ENCODE measurements at regions not wholly inside any gene's neighbourhood (a gene's known extent, or its start where the extent isn't known, plus 50 kb on each side); places are given as distances from the start of the nearest gene placed in this dataset.

- CTCF ChIA-PET = no interaction called here
- ATAC-seq (ENCODE audit: poor library complexity) = no peak
- Mint-ChIP-seq H3K4me3 (no peak overlapping the region), H3K36me3 (ENCODE audit: low read depth) (no peaks in the 10 kb centered on the region), H3K9me3 (peaks cover 3% of the 10 kb centered on the region), H3K4me1 (ENCODE audit: low read depth) (no peaks in the 10 kb centered on the region), H3K27ac (no peak overlapping the region), H3K27me3 (no peaks in the 10 kb centered on the region)
- Histone ChIP-seq H3K36me3 (ENCODE audit: insufficient read depth, low read length) (no peaks in the 10 kb centered on the region), H3K4me1 (ENCODE audit: insufficient read depth, low read length) (no peaks in the 10 kb centered on the region), H3K27me3 (ENCODE audit: control insufficient read depth in 1 of 2, insufficient read depth in 2 of 2, low read length in 2 of 2) (no peaks in the 10 kb centered on the region), H3K4me3 (ENCODE audit: low read length) (no peak overlapping the region), H3K9me3 (ENCODE audit: control insufficient read depth in 1 of 2, insufficient read depth in 1 of 2, low read length in 2 of 2) (peaks cover 9 to 10% of the 10 kb centered on the region in 2 experiments), H3K27ac (ENCODE audit: low read depth in 1 of 2, low read length in 2 of 2) (no peak overlapping the region)
- TF ChIP-seq CTCF (IDR thresholded peaks at IDR 0.05) = no peak
- DNase-seq = no peak
- intact Hi-C loops (cut with DNase I, micrococcal nuclease) = no loop called here
- POLR2A ChIA-PET = no interaction called here
Measured at GRCh38 chr10:57341294-57341693, 926.4 kb downstream of the IPMK start.

DNA sequence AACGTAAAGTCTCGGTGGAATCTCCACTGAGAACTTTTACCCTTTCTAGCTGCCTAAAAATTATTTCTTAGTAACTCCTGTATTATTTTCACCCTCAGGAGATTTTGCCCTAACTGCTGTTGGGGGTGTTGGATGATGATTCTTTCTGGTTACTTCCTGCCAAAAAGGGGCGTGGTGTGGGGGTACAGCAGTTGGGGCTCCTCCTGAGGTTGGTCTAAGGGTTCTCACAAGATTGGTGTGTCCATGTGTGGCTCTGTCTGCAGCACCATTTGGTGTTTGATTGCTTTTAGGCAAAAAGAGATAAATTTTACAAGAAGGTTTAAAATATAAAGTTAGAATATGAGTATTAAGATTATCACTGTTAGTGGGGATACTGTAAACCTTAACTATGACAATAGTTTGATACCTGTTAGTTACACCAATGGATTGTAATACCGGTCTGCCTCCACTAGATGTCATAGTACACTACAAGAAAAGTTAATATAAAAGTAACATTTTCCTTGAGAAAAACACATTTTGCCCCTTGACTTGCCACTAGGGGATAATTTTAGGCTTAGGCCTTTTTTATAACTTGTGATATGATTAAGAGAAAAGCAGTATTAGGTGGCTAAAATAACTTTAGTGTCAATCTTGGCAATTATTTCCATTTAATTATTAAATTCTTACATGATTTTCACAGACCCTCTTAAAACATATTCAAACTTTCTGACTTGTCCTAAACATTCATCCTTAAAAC lies 928.7 kb downstream of the IPMK start:
- no peak overlapping the region for H3K4me3 Mint-ChIP-seq
- no peaks in the 10 kb centered on the region for H3K9me3 Mint-ChIP-seq
- peak; percentile 41 for ATAC-seq (ENCODE audit: poor library complexity)
- intact Hi-C loops (cut with DNase I, micrococcal nuclease) = loop anchor here (2.0 to 10.0 kb wide), 3 partner anchors 813 to 956 kb away; no protein-coding TSS in a partner anchor
- no peak overlapping the region for H3K27ac Mint-ChIP-seq
- no peaks in the 10 kb centered on the region for H3K36me3 Mint-ChIP-seq (ENCODE audit: low read depth)
- no peaks in the 10 kb centered on the region for H3K4me1 Mint-ChIP-seq (ENCODE audit: low read depth)
- Histone ChIP-seq H3K36me3 (ENCODE audit: insufficient read depth, low read length) (no peaks in the 10 kb centered on the region), H3K9me3 (ENCODE audit: control insufficient read depth in 1 of 2, insufficient read depth in 1 of 2, low read length in 2 of 2) (peaks cover 9 to 10% of the 10 kb centered on the region in 2 experiments), H3K4me1 (ENCODE audit: insufficient read depth, low read length) (no peaks in the 10 kb centered on the region), H3K4me3 (ENCODE audit: low read length) (no peak overlapping the region), H3K27me3 (ENCODE audit: control insufficient read depth in 1 of 2, insufficient read depth in 2 of 2, low read length in 2 of 2) (no peaks in the 10 kb centered on the region), H3K27ac (ENCODE audit: low read depth in 1 of 2, low read length in 2 of 2) (no peak overlapping the region)
- ChIA-PET POLR2A (no interaction called here), CTCF (no interaction called here)
- no peaks in the 10 kb centered on the region for H3K27me3 Mint-ChIP-seq
- DNase-seq = peak in 2 of 14 experiments; percentile 9 to 17
- TF ChIP-seq CTCF (IDR thresholded peaks at IDR 0.05) = peak; percentile 45

GRCh38 chr10:57336865-57337264 lies 930.8 kb downstream of the IPMK start:
- no peak for TF ChIP-seq CTCF (IDR thresholded peaks at IDR 0.05)
- H3K27ac ChIP-seq (ENCODE audit: low read depth in 1 of 2, low read length in 2 of 2) = no peak overlapping the region
- CTCF ChIA-PET = no interaction called here
- ATAC-seq (ENCODE audit: poor library complexity) (no peak), DNase-seq (no peak)
- no peaks in the 10 kb centered on the region for H3K4me1 Mint-ChIP-seq (ENCODE audit: low read depth)
- no peaks in the 10 kb centered on the region for H3K9me3 Mint-ChIP-seq
- H3K4me1 ChIP-seq (ENCODE audit: insufficient read depth, low read length) = no peaks in the 10 kb centered on the region
- POLR2A ChIA-PET = no interaction called here
- H3K27me3 ChIP-seq (ENCODE audit: control insufficient read depth in 1 of 2, insufficient read depth in 2 of 2, low read length in 2 of 2) = no peaks in the 10 kb centered on the region
- H3K36me3 ChIP-seq (ENCODE audit: insufficient read depth, low read length) = no peaks in the 10 kb centered on the region
- no peak overlapping the region for H3K27ac Mint-ChIP-seq
- H3K27me3 Mint-ChIP-seq = no peaks in the 10 kb centered on the region
- no peaks in the 10 kb centered on the region for H3K36me3 Mint-ChIP-seq (ENCODE audit: low read depth)
- intact Hi-C loops (cut with DNase I, micrococcal nuclease) = loop anchor here in 1 of 2 experiments (5.0 to 10.0 kb wide), 2 partner anchors 815 to 958 kb away; no protein-coding TSS in a partner anchor
- no peak overlapping the region for H3K4me3 ChIP-seq (ENCODE audit: low read length)
- H3K4me3 Mint-ChIP-seq = no peak overlapping the region
- H3K9me3 ChIP-seq (ENCODE audit: control insufficient read depth in 1 of 2, insufficient read depth in 1 of 2, low read length in 2 of 2) = peaks cover 0 to 5% of the 10 kb centered on the region in 2 experiments

Data from CD4-positive, alpha-beta T cell (primary cell).